ENCODE measurements at regions not wholly inside any gene's neighbourhood (a gene's known extent, or its start where the extent isn't known, plus 50 kb on each side); places are given as distances from the start of the nearest gene placed in this dataset.

- TF ChIP-seq ZNF512 (CRISPR knock-in tag; IDR thresholded peaks at IDR 0.05; ENCODE audit: borderline replicate concordance) = no peak
- no peak for TF ChIP-seq ZNF121 (CRISPR knock-in tag; IDR thresholded peaks at IDR 0.05)
- no peak for TF ChIP-seq MAX (CRISPR knock-in tag; IDR thresholded peaks at IDR 0.05)
- no peak for TF ChIP-seq CTCF (IDR thresholded peaks at IDR 0.05)
Observed at GRCh38 chr3:154794814-154795445, 285.2 kb upstream of the MME start.

Data from WTC11 (cell line).